ENCODE measurements at regions not wholly inside any gene's neighbourhood (a gene's known extent, or its start where the extent isn't known, plus 50 kb on each side); places are given as distances from the start of the nearest gene placed in this dataset.

DNA sequence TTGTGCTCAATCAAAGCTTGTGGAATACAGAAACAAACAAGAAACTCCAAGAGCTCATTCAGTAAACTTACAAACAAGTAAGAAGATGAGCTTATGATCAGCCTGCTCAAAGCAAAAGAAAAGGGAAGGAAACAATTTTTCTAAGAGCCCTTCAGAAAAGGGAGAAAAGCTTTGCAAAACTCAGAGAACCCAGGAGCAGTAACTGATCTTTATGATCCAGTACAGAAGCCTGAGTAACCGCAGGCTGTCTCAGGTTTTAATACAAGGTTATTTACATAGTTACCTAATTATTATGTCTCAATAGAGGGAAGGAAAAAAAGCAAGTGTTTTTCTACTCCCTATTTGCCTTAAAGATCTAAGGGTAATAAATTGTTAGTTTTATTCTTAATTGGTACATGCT, 226.5 kb downstream of the MAFB start:
- Histone ChIP-seq H3K4me1 (peaks cover 0 to 9% (median 2%) of the 10 kb centered on the region in 4 donors), H3K4me3 (no peak overlapping the region), H3K27ac (peak overlapping the region in 2 of 4 donors; percentile 7 to 9), H3K27me3 (no peaks in the 10 kb centered on the region), H3K36me3 (no peaks in the 10 kb centered on the region), H3K9me3 (no peaks in the 10 kb centered on the region)
- WGBS, 2 donors: 30 to 58% methylated on average over 1 of the region's 1 CpG
- intact Hi-C loops (cut with DNase I): no loop called here
- DNase-seq: no peak
- TF ChIP-seq, protein P1, sequence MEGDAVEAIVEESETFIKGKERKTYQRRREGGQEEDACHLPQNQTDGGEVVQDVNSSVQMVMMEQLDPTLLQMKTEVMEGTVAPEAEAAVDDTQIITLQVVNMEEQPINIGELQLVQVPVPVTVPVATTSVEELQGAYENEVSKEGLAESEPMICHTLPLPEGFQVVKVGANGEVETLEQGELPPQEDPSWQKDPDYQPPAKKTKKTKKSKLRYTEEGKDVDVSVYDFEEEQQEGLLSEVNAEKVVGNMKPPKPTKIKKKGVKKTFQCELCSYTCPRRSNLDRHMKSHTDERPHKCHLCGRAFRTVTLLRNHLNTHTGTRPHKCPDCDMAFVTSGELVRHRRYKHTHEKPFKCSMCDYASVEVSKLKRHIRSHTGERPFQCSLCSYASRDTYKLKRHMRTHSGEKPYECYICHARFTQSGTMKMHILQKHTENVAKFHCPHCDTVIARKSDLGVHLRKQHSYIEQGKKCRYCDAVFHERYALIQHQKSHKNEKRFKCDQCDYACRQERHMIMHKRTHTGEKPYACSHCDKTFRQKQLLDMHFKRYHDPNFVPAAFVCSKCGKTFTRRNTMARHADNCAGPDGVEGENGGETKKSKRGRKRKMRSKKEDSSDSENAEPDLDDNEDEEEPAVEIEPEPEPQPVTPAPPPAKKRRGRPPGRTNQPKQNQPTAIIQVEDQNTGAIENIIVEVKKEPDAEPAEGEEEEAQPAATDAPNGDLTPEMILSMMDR (IDR thresholded peaks at IDR 0.05): no peak
- TF ChIP-seq POLR2AphosphoS5 (IDR thresholded peaks at IDR 0.05) (no peak), POLR2A (IDR thresholded peaks at IDR 0.05) (no peak), EP300 (IDR thresholded peaks at IDR 0.05) (no peak)

DNA sequence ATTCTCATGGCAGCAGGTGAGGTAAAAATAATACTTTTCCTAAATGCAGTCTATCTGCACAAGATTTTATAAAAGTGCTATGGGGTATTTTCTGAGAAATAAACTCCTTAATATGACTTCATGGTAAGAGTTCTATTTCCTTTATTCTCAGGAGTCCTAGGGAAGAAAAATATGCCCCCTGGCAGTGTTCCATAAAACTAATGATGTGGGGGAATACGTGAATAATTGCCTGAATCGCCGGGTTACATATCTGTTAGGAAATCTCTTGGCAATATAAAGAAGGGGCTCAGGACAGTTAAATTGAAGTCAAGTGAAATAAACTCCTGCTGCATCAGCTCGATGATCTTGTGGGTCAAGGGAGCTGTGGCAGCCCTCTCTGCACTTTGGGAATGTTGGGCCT, 229.7 kb downstream of the MAFB start:
- TF ChIP-seq EP300 (IDR thresholded peaks at IDR 0.05): no peak
- no peak for TF ChIP-seq POLR2A (IDR thresholded peaks at IDR 0.05)
- TF ChIP-seq, protein P1 (IDR thresholded peaks at IDR 0.05): no peak
- no peak for TF ChIP-seq POLR2AphosphoS5 (IDR thresholded peaks at IDR 0.05)
- H3K9me3 ChIP-seq: no peaks in the 10 kb centered on the region
- peaks cover 0 to 9% (median 2%) of the 10 kb centered on the region in 4 donors for H3K4me1 ChIP-seq
- no peak overlapping the region for H3K4me3 ChIP-seq
- H3K36me3 ChIP-seq: no peaks in the 10 kb centered on the region
- WGBS, 2 donors: 87% methylated on average over 4 of the region's 4 CpGs
- no peak for DNase-seq
- no peaks in the 10 kb centered on the region for H3K27me3 ChIP-seq
- intact Hi-C loops (cut with DNase I): no loop called here
- H3K27ac ChIP-seq: no peak overlapping the region

DNA sequence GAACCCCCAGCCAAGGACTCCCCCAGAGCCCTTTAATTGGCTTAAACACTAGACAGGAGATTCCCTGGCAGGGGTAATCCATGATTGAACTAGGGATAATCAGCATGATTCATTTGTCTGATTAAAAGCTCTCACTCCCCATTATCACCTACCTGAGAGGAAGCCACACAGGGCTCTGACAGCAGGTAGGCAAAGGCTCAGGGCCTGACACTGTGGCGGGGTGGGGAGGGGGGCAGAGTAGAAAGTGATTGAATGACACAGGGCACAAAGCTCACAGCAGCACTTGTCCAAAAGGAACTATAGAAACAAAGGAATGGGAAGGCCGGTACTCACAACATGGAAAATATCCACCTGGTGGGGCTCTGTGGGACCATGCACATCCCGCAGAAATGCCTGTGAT, 231.6 kb downstream of the MAFB start:
- intact Hi-C loops (cut with DNase I): no loop called here
- Histone ChIP-seq H3K4me1 (peaks cover 0 to 2% (median 0%) of the 10 kb centered on the region in 4 donors), H3K4me3 (no peak overlapping the region), H3K27ac (no peak overlapping the region), H3K9me3 (no peaks in the 10 kb centered on the region), H3K36me3 (no peaks in the 10 kb centered on the region), H3K27me3 (no peaks in the 10 kb centered on the region)
- no peak for DNase-seq
- TF ChIP-seq EP300 (IDR thresholded peaks at IDR 0.05): no peak
- no peak for TF ChIP-seq POLR2AphosphoS5 (IDR thresholded peaks at IDR 0.05)
- TF ChIP-seq POLR2A (IDR thresholded peaks at IDR 0.05): no peak
- TF ChIP-seq, protein P1 (IDR thresholded peaks at IDR 0.05): no peak
- 72 to 92% methylated on average over 3 of the region's 3 CpGs for WGBS, 2 donors

DNA sequence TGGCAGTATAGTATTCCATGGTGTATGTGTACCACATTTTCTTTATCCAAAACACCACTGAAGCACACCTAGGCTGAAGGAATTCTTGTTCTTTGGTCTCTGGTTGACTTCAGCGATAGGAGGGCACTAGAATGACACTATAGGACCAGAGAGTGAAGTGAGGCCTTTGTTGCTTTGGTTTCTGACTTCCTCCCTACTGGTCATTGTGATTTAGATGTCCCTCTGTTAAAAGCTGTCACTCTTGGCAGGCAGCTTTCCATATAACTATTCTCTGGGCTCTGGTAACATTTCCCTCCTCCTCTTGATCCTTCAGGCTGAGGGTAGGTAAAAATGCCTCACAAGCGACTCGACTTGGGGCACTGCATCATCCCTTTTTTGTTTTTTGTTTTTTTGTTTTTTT, 236.3 kb downstream of the MAFB start:
- TF ChIP-seq POLR2A (IDR thresholded peaks at IDR 0.05) (no peak), EP300 (IDR thresholded peaks at IDR 0.05) (no peak), POLR2AphosphoS5 (IDR thresholded peaks at IDR 0.05) (no peak)
- TF ChIP-seq, protein P1 (IDR thresholded peaks at IDR 0.05): no peak
- no peak for DNase-seq
- H3K4me3 ChIP-seq: no peak overlapping the region
- 89% methylated on average over 3 of the region's 3 CpGs for WGBS, 2 donors
- intact Hi-C loops (cut with DNase I): no loop called here
- H3K4me1 ChIP-seq: no peaks in the 10 kb centered on the region
- no peak overlapping the region for H3K27ac ChIP-seq
- no peaks in the 10 kb centered on the region for H3K27me3 ChIP-seq
- no peaks in the 10 kb centered on the region for H3K9me3 ChIP-seq
- no peaks in the 10 kb centered on the region for H3K36me3 ChIP-seq

DNA sequence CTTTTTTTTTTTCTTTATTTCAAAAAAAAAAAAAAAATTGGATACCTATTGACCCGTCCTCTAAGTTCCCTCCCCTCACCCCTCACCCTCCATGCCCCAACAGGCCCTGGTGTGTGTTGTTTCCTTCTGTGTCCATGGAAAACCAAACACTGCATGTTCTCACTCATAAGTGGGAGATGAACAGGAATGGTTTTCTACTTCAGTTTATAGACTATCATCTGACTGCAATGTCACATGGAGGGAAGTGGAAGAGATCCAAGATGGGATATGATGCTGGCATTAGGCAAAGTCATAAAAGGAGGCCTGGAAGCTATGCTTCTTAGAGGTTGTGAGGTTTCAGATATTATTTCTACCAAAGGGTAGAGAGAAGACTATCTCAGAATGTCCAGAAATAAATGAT, 237.5 kb downstream of the MAFB start:
- Histone ChIP-seq H3K9me3 (no peaks in the 10 kb centered on the region), H3K4me1 (no peaks in the 10 kb centered on the region), H3K4me3 (no peak overlapping the region), H3K27me3 (no peaks in the 10 kb centered on the region), H3K27ac (no peak overlapping the region), H3K36me3 (no peaks in the 10 kb centered on the region)
- no peak for TF ChIP-seq POLR2AphosphoS5 (IDR thresholded peaks at IDR 0.05)
- TF ChIP-seq, protein P1 (IDR thresholded peaks at IDR 0.05): no peak
- no peak for TF ChIP-seq EP300 (IDR thresholded peaks at IDR 0.05)
- TF ChIP-seq POLR2A (IDR thresholded peaks at IDR 0.05): no peak
- DNase-seq: no peak
- intact Hi-C loops (cut with DNase I): no loop called here
- WGBS, 2 donors: 74 to 76% methylated on average over 1 of the region's 1 CpG

Measured in sigmoid colon (tissue), 6 donors.